Stomach (tissue), 4 donors: ENCODE measurements at regions not wholly inside any gene's neighbourhood (a gene's known extent, or its start where the extent isn't known, plus 50 kb on each side); places are given as distances from the start of the nearest gene placed in this dataset.

Source experiments
- EP300 ChIP-seq: sonication (generic); formaldehyde crosslinking; IDR thresholded peaks from one replicate; pipeline ENCODE4 v1.6.1; 2017; ENCODE audit warnings: antibody characterized with exemption
- POLR2A ChIP-seq, 4 donors: fragments of 450-650 bp; IDR thresholded peaks; one replicate each; pipeline ENCODE4 v1.6.1; 2016; ENCODE audit warnings: antibody characterized with exemption in 4 of 4, control low read depth in 2 of 4, mild to moderate bottlenecking in 1 of 4, moderate library complexity in 1 of 4
- POLR2AphosphoS5 ChIP-seq, 3 donors: sonication (generic); formaldehyde crosslinking; IDR thresholded peaks; one replicate each; pipeline ENCODE4 v1.6.1; 2016; ENCODE audit warnings: antibody characterized with exemption in 3 of 3
- TF ChIP-seq, protein P1 (sequence below), 7 experiments: fragments of 450-650 bp in 4 of 7; fragments of 200-600 bp in 3 of 7; sonication (generic) in 3 of 7; IDR thresholded peaks; one replicate each; pipeline ENCODE4 v1.5.1; 2016 to 2019; ENCODE audit warnings: antibody characterized with exemption in 7 of 7, control low read depth in 2 of 7, mild to moderate bottlenecking in 1 of 7

DNA sequence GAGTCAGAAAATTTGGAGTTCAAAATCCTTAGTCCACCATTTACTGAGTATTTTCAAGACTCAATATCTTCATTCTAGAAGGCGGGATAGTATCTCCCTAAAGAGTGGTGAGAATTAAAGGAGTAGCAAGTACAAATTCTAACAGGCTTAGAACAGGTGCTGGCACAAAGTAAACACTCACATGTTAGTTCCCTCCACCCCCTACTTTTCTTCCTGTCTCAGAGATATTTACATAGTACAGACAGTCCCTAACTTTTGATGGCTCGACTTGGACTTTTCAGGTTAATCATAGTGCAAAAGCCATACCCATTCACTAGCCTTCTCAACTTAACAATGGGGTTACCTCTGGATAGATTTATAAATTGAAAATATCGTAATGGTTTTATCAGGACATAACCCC, 476.2 kb upstream of the RASGRP1 start:
- TF ChIP-seq, protein P1, sequence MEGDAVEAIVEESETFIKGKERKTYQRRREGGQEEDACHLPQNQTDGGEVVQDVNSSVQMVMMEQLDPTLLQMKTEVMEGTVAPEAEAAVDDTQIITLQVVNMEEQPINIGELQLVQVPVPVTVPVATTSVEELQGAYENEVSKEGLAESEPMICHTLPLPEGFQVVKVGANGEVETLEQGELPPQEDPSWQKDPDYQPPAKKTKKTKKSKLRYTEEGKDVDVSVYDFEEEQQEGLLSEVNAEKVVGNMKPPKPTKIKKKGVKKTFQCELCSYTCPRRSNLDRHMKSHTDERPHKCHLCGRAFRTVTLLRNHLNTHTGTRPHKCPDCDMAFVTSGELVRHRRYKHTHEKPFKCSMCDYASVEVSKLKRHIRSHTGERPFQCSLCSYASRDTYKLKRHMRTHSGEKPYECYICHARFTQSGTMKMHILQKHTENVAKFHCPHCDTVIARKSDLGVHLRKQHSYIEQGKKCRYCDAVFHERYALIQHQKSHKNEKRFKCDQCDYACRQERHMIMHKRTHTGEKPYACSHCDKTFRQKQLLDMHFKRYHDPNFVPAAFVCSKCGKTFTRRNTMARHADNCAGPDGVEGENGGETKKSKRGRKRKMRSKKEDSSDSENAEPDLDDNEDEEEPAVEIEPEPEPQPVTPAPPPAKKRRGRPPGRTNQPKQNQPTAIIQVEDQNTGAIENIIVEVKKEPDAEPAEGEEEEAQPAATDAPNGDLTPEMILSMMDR (IDR thresholded peaks at IDR 0.05), result no peak
- no peak for TF ChIP-seq POLR2A (IDR thresholded peaks at IDR 0.05)
- no peak for TF ChIP-seq POLR2AphosphoS5 (IDR thresholded peaks at IDR 0.05)
- no peak for TF ChIP-seq EP300
